ENCODE measurements at regions not wholly inside any gene's neighbourhood (a gene's known extent, or its start where the extent isn't known, plus 50 kb on each side); places are given as distances from the start of the nearest gene placed in this dataset.

- 65 to 86% methylated on average over 2 of the region's 2 CpGs for WGBS, 2 donors
- ATAC-seq (ENCODE audit: insufficient read depth, low FRiP score), result no peak
Measured at GRCh38 chr10:62529396-62529795, 155.2 kb downstream of the ZNF365 start.

GRCh38 chr10:62534031-62534430 lies 159.9 kb downstream of the ZNF365 start:
- Histone ChIP-seq H3K9me3 (ENCODE audit: control insufficient read depth in 4 of 4, insufficient read depth in 3 of 4, low read length in 3 of 4) (no peaks in the 10 kb centered on the region), H3K36me3 (ENCODE audit: control insufficient read depth in 4 of 4, insufficient read depth in 4 of 4, low read length in 4 of 4) (no peaks in the 10 kb centered on the region), H3K4me3 (no peak overlapping the region), H3K4me1 (ENCODE audit: control insufficient read depth in 5 of 5, insufficient read depth in 5 of 5, low read length in 5 of 5) (peaks cover 0 to 2% (median 0%) of the 10 kb centered on the region in 5 donors), H3K27ac (ENCODE audit: low read depth in 1 of 2, low read length in 1 of 2) (no peak overlapping the region), H3K27me3 (ENCODE audit: control insufficient read depth in 3 of 3, insufficient read depth in 3 of 3, low read length in 2 of 3) (no peaks in the 10 kb centered on the region), H3K9ac (ENCODE audit: insufficient read depth in 1 of 2, low read length in 2 of 2) (no peak overlapping the region)
- ATAC-seq (ENCODE audit: insufficient read depth, low FRiP score) (no peak), DNase-seq (no peak)
- 76 to 89% methylated on average over 2 of the region's 2 CpGs for WGBS, 2 donors
- no peak for TF ChIP-seq CTCF (IDR thresholded peaks at IDR 0.05; ENCODE audit: control extremely low read depth, extremely low read depth)

More at GRCh38 chr10:62529396-62529795, 155.2 kb downstream of the ZNF365 start:
- Histone ChIP-seq H3K4me3 (no peak overlapping the region), H3K9me3 (ENCODE audit: control insufficient read depth in 4 of 4, insufficient read depth in 3 of 4, low read length in 3 of 4) (no peaks in the 10 kb centered on the region), H3K27ac (ENCODE audit: low read depth in 1 of 2, low read length in 1 of 2) (no peak overlapping the region), H3K9ac (ENCODE audit: insufficient read depth in 1 of 2, low read length in 2 of 2) (no peak overlapping the region), H3K36me3 (ENCODE audit: control insufficient read depth in 4 of 4, insufficient read depth in 4 of 4, low read length in 4 of 4) (no peaks in the 10 kb centered on the region), H3K4me1 (ENCODE audit: control insufficient read depth in 5 of 5, insufficient read depth in 5 of 5, low read length in 5 of 5) (peaks cover 0 to 2% (median 0%) of the 10 kb centered on the region in 5 donors), H3K27me3 (ENCODE audit: control insufficient read depth in 3 of 3, insufficient read depth in 3 of 3, low read length in 2 of 3) (no peaks in the 10 kb centered on the region)
- no peak for DNase-seq
- TF ChIP-seq CTCF (IDR thresholded peaks at IDR 0.05; ENCODE audit: control extremely low read depth, extremely low read depth), result no peak

- H3K27ac ChIP-seq (ENCODE audit: low read depth in 1 of 2, low read length in 1 of 2), result no peak overlapping the region
- no peaks in the 10 kb centered on the region for H3K36me3 ChIP-seq (ENCODE audit: control insufficient read depth in 4 of 4, insufficient read depth in 4 of 4, low read length in 4 of 4)
- ATAC-seq (ENCODE audit: insufficient read depth, low FRiP score), result no peak
- no peaks in the 10 kb centered on the region for H3K9me3 ChIP-seq (ENCODE audit: control insufficient read depth in 4 of 4, insufficient read depth in 3 of 4, low read length in 3 of 4)
- DNase-seq, result no peak
- WGBS, 2 donors, result 55 to 73% methylated on average over 6 of the region's 6 CpGs
- H3K4me1 ChIP-seq (ENCODE audit: control insufficient read depth in 5 of 5, insufficient read depth in 5 of 5, low read length in 5 of 5), result no peaks in the 10 kb centered on the region
- no peak overlapping the region for H3K4me3 ChIP-seq
- no peak for TF ChIP-seq CTCF (IDR thresholded peaks at IDR 0.05; ENCODE audit: control extremely low read depth, extremely low read depth)
- no peaks in the 10 kb centered on the region for H3K27me3 ChIP-seq (ENCODE audit: control insufficient read depth in 3 of 3, insufficient read depth in 3 of 3, low read length in 2 of 3)
- H3K9ac ChIP-seq (ENCODE audit: insufficient read depth in 1 of 2, low read length in 2 of 2), result no peak overlapping the region
Measured at GRCh38 chr10:62538606-62539005, 164.4 kb downstream of the ZNF365 start.

GRCh38 chr10:62540389-62540788 lies 166.2 kb downstream of the ZNF365 start:
- H3K27me3 ChIP-seq (ENCODE audit: control insufficient read depth in 3 of 3, insufficient read depth in 3 of 3, low read length in 2 of 3), result no peaks in the 10 kb centered on the region
- WGBS, 2 donors, result 55 to 60% methylated on average over 3 of the region's 3 CpGs
- no peaks in the 10 kb centered on the region for H3K36me3 ChIP-seq (ENCODE audit: control insufficient read depth in 4 of 4, insufficient read depth in 4 of 4, low read length in 4 of 4)
- no peak for TF ChIP-seq CTCF (IDR thresholded peaks at IDR 0.05; ENCODE audit: control extremely low read depth, extremely low read depth)
- ATAC-seq (ENCODE audit: insufficient read depth, low FRiP score) (no peak), DNase-seq (no peak)
- H3K27ac ChIP-seq (ENCODE audit: low read depth in 1 of 2, low read length in 1 of 2), result no peak overlapping the region
- H3K4me3 ChIP-seq, result no peak overlapping the region
- H3K4me1 ChIP-seq (ENCODE audit: control insufficient read depth in 5 of 5, insufficient read depth in 5 of 5, low read length in 5 of 5), result no peaks in the 10 kb centered on the region
- no peaks in the 10 kb centered on the region for H3K9me3 ChIP-seq (ENCODE audit: control insufficient read depth in 4 of 4, insufficient read depth in 3 of 4, low read length in 3 of 4)
- no peak overlapping the region for H3K9ac ChIP-seq (ENCODE audit: insufficient read depth in 1 of 2, low read length in 2 of 2)
